Peyer's patch (tissue), 4 donors: ENCODE measurements at regions not wholly inside any gene's neighbourhood (a gene's known extent, or its start where the extent isn't known, plus 50 kb on each side); places are given as distances from the start of the nearest gene placed in this dataset.

Source experiments
- CTCF ChIP-seq, 6 experiments: fragments of 450-650 bp in 4 of 6; fragments of 200-600 bp in 2 of 6; sonication (generic) in 1 of 6; IDR thresholded peaks; one replicate each; pipeline ENCODE4 v1.5.1; 2017 to 2019; ENCODE audit warnings: antibody characterized with exemption in 6 of 6, mild to moderate bottlenecking in 3 of 6, moderate library complexity in 1 of 6
- POLR2A ChIP-seq, 2 donors: fragments of 450-650 bp; IDR thresholded peaks; one replicate each; pipeline ENCODE4 v1.5.1; 2017; ENCODE audit warnings: antibody characterized with exemption in 2 of 2, mild to moderate bottlenecking in 2 of 2, moderate library complexity in 2 of 2

- no peak for TF ChIP-seq POLR2A (IDR thresholded peaks at IDR 0.05)
- no peak for TF ChIP-seq CTCF (IDR thresholded peaks at IDR 0.05)
These were observed 1002.9 kb upstream of the SEL1L start for GRCh38 chr14:82536566-82536965.
